ENCODE measurements at regions not wholly inside any gene's neighbourhood (a gene's known extent, or its start where the extent isn't known, plus 50 kb on each side); places are given as distances from the start of the nearest gene placed in this dataset.

DNA sequence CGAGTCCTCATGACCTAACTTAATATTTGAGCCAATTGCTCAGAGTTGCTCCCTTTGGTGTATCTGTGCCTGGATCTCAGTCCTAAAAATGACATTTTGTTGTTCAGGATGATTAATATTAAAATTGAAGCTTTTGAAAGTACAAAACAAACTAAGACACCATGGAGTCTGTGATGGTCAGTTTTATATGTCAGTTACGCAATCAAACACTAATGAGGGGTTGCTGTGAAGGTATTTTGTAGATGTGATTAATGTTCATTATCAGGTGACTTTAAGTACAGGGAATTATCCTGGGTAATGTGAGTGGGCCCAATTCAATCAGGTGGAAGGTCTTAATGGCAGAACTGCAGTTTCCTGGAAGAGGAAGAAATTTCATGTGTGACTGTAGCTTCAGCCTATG, 546.7 kb downstream of the REEP3 start:
- TF ChIP-seq EP300 (IDR thresholded peaks at IDR 0.05) = no peak
- TF ChIP-seq, protein P1, sequence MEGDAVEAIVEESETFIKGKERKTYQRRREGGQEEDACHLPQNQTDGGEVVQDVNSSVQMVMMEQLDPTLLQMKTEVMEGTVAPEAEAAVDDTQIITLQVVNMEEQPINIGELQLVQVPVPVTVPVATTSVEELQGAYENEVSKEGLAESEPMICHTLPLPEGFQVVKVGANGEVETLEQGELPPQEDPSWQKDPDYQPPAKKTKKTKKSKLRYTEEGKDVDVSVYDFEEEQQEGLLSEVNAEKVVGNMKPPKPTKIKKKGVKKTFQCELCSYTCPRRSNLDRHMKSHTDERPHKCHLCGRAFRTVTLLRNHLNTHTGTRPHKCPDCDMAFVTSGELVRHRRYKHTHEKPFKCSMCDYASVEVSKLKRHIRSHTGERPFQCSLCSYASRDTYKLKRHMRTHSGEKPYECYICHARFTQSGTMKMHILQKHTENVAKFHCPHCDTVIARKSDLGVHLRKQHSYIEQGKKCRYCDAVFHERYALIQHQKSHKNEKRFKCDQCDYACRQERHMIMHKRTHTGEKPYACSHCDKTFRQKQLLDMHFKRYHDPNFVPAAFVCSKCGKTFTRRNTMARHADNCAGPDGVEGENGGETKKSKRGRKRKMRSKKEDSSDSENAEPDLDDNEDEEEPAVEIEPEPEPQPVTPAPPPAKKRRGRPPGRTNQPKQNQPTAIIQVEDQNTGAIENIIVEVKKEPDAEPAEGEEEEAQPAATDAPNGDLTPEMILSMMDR (IDR thresholded peaks at IDR 0.05) = no peak
- TF ChIP-seq POLR2A (IDR thresholded peaks at IDR 0.05) = no peak
